Bone marrow (tissue), 2 donors: ENCODE measurements at regions not wholly inside any gene's neighbourhood (a gene's known extent, or its start where the extent isn't known, plus 50 kb on each side); places are given as distances from the start of the nearest gene placed in this dataset.
"Not testable (repeated sequence)": the region's sequence is repeated elsewhere in the genome, so short reads cannot be mapped to it uniquely, and the experiment has no call there.

Experiments
- DNase-seq, 2 donors: peaks; one replicate each; lab custom pipeline; 2025; lab: John Stamatoyannopoulos, UW

- no peak for DNase-seq
These were observed 396.8 kb downstream of the NPIPA8 start for GRCh38 chr16:17939723-17940122.

- DNase-seq, result no peak
These were observed 397.4 kb downstream of the NPIPA8 start for GRCh38 chr16:17939122-17939536.

- DNase-seq, result no peak
These were observed 398.0 kb downstream of the NPIPA8 start for GRCh38 chr16:17938546-17938945.

GRCh38 chr16:17936766-17937402, 399.7 kb downstream of the NPIPA8 start:
- DNase-seq, result no peak

- DNase-seq, result no peak
These were observed 406.3 kb downstream of the NPIPA8 start for GRCh38 chr16:17930280-17930679.

- no peak for DNase-seq
These were observed 409.6 kb downstream of the NPIPA8 start for GRCh38 chr16:17926866-17927399.

- no peak for DNase-seq
These were observed 410.1 kb downstream of the NPIPA8 start for GRCh38 chr16:17926461-17926860.

- DNase-seq, result no peak
These were observed 410.8 kb downstream of the NPIPA8 start for GRCh38 chr16:17925761-17926160.

GRCh38 chr16:17921357-17921978, 415.1 kb downstream of the NPIPA8 start:
- DNase-seq, result peak in 1 of 2 donors; percentile 18

GRCh38 chr16:17917316-17918019, 419.1 kb downstream of the NPIPA8 start:
- no peak for DNase-seq

GRCh38 chr16:17915791-17916190, 420.7 kb downstream of the NPIPA8 start:
- no peak for DNase-seq

- DNase-seq, result no peak
These were observed 422.4 kb downstream of the NPIPA8 start for GRCh38 chr16:17914168-17914567.

GRCh38 chr16:17911578-17911977, 425.0 kb downstream of the NPIPA8 start:
- DNase-seq, result not testable (repeated sequence)

GRCh38 chr16:17906626-17907025, 429.9 kb downstream of the NPIPA8 start:
- not testable (repeated sequence) for DNase-seq

GRCh38 chr16:17901309-17901708, 430.5 kb upstream of the XYLT1 start:
- no peak for DNase-seq

- no peak for DNase-seq
These were observed 428.4 kb upstream of the XYLT1 start for GRCh38 chr16:17899141-17899540.

GRCh38 chr16:17887963-17888362, 417.2 kb upstream of the XYLT1 start:
- no peak for DNase-seq

- DNase-seq, result no peak
These were observed 415.0 kb upstream of the XYLT1 start for GRCh38 chr16:17885659-17886207.

GRCh38 chr16:17877821-17878360, 407.1 kb upstream of the XYLT1 start:
- DNase-seq, result no peak

- no peak for DNase-seq
These were observed 396.2 kb upstream of the XYLT1 start for GRCh38 chr16:17866996-17867395.

- no peak for DNase-seq
These were observed 391.3 kb upstream of the XYLT1 start for GRCh38 chr16:17861981-17862479.

GRCh38 chr16:17858061-17858460, 387.3 kb upstream of the XYLT1 start:
- no peak for DNase-seq
